ENCODE measurements at regions not wholly inside any gene's neighbourhood (a gene's known extent, or its start where the extent isn't known, plus 50 kb on each side); places are given as distances from the start of the nearest gene placed in this dataset.

DNA sequence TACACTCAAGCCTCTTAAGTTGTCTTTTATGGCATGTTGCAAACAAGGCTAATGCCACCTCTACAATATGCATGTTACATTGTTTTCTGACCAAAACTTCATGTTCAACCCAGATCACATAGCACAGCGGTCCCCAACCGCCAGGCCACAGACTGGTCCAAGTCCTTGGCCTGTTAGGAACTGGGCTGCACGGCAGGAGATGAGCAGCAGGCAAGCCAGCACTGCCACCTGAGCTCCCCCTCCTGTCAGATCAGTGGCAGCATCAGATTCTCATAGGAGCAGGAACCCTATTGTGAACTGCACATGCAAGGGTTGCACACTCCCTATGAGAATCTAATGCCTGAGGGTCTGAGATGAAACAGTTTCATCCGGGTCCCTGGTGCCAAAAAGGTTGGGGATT lies 324.8 kb upstream of the CHAC2 start:
- intact Hi-C loops (cut with DNase I): no loop called here
- Histone ChIP-seq H3K36me3 (no peaks in the 10 kb centered on the region), H3K27me3 (no peaks in the 10 kb centered on the region), H3K4me1 (peaks cover 0 to 4% (median 0%) of the 10 kb centered on the region in 4 donors), H3K4me3 (no peak overlapping the region), H3K9me3 (no peaks in the 10 kb centered on the region), H3K27ac (no peak overlapping the region)
- DNase-seq: peak in 2 of 3 donors; percentile 22 to 45
- TF ChIP-seq POLR2A (IDR thresholded peaks at IDR 0.05): no peak
- TF ChIP-seq, protein P1, sequence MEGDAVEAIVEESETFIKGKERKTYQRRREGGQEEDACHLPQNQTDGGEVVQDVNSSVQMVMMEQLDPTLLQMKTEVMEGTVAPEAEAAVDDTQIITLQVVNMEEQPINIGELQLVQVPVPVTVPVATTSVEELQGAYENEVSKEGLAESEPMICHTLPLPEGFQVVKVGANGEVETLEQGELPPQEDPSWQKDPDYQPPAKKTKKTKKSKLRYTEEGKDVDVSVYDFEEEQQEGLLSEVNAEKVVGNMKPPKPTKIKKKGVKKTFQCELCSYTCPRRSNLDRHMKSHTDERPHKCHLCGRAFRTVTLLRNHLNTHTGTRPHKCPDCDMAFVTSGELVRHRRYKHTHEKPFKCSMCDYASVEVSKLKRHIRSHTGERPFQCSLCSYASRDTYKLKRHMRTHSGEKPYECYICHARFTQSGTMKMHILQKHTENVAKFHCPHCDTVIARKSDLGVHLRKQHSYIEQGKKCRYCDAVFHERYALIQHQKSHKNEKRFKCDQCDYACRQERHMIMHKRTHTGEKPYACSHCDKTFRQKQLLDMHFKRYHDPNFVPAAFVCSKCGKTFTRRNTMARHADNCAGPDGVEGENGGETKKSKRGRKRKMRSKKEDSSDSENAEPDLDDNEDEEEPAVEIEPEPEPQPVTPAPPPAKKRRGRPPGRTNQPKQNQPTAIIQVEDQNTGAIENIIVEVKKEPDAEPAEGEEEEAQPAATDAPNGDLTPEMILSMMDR (IDR thresholded peaks at IDR 0.05): peak in 1 of 4 donors; percentile 12
- ATAC-seq: peak in 2 of 4 donors; percentile 33 to 36
- 79% methylated on average over 3 of the region's 4 CpGs for WGBS (ENCODE audit: insufficient coverage, low coverage, low lambda C conversion rate, missing lambda C conversion rate)

DNA sequence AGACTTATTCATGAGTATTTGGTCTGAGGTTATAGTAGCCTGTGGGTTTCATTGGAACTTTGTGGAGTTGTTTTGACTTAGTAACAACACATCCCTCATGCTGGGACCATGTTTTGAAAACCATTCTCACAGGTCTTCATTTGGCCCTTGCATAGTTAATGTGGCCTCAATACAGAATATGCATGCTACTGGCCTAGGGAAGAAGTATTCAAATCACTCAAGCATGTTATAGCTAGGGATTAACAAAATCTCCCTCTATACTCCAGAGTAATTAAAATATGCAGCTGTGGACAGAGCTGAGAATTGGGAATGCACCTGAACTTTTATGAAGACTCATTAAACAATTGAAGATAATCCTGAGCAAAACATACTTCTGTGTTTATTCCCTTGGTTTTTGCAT lies 325.5 kb upstream of the CHAC2 start:
- intact Hi-C loops (cut with DNase I): no loop called here
- no peak for TF ChIP-seq POLR2A (IDR thresholded peaks at IDR 0.05)
- no peaks in the 10 kb centered on the region for H3K36me3 ChIP-seq
- H3K9me3 ChIP-seq: no peaks in the 10 kb centered on the region
- H3K27me3 ChIP-seq: no peaks in the 10 kb centered on the region
- DNase-seq: no peak
- H3K4me1 ChIP-seq: peaks cover 0 to 4% (median 0%) of the 10 kb centered on the region in 4 donors
- no peak overlapping the region for H3K27ac ChIP-seq
- ATAC-seq: no peak
- H3K4me3 ChIP-seq: no peak overlapping the region

DNA sequence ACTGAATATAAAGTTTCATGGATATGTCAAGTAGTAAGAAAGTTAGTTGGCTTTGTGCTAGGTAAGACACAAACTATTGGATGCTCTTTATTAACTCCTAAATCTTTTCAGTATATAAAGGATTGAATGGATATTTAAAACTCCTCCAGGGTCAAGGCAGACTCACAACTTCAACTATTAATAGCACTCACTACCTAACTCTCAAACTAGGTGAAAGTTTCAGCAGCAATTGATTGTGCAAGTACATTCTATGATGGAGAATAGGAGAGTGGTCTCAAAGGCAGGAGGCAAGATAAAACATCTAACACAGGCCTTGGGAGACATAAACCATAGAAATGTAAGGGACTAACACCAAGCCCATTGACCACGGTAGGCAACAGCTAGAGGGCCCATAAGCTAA lies 328.9 kb upstream of the CHAC2 start:
- Histone ChIP-seq H3K9me3 (no peaks in the 10 kb centered on the region), H3K4me3 (no peak overlapping the region), H3K27me3 (no peaks in the 10 kb centered on the region), H3K4me1 (peaks cover 0 to 4% (median 0%) of the 10 kb centered on the region in 4 donors), H3K27ac (no peak overlapping the region), H3K36me3 (no peaks in the 10 kb centered on the region)
- TF ChIP-seq, protein P1 (IDR thresholded peaks at IDR 0.05): no peak
- TF ChIP-seq POLR2A (IDR thresholded peaks at IDR 0.05): no peak
- no peak for ATAC-seq
- intact Hi-C loops (cut with DNase I): no loop called here
- DNase-seq: no peak
- 100% methylated on average over 1 of the region's 1 CpG for WGBS (ENCODE audit: insufficient coverage, low coverage, low lambda C conversion rate, missing lambda C conversion rate)

DNA sequence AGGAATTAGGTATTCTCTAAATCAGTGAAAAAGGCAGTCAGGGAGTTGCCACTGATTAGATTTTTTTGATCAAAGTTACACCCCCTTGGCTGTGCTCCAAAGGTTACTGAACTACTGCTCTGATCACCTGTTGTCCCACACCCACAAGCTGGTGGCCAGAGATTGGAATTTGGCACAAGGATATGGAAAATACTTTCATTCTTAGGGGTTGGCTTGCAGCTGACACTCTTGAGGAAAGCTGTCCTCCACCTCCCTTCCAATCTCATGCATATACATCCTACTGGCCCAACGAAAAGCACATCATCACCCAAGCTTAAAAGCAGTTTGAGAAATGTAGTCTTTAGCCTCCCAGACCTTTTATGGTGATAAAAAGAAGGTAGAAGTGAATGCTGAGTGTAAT lies 329.5 kb upstream of the CHAC2 start:
- no peak overlapping the region for H3K27ac ChIP-seq
- H3K9me3 ChIP-seq: no peaks in the 10 kb centered on the region
- intact Hi-C loops (cut with DNase I): no loop called here
- TF ChIP-seq, protein P1 (IDR thresholded peaks at IDR 0.05): no peak
- no peak for TF ChIP-seq POLR2A (IDR thresholded peaks at IDR 0.05)
- ATAC-seq: peak; percentile 32 to 87 (median 68)
- no peaks in the 10 kb centered on the region for H3K27me3 ChIP-seq
- DNase-seq: peak in 2 of 3 donors; percentile 22 to 49
- peaks cover 0 to 4% (median 0%) of the 10 kb centered on the region in 4 donors for H3K4me1 ChIP-seq
- no peaks in the 10 kb centered on the region for H3K36me3 ChIP-seq
- H3K4me3 ChIP-seq: no peak overlapping the region
- 29% methylated on average over 1 of the region's 1 CpG for WGBS (ENCODE audit: insufficient coverage, low coverage, low lambda C conversion rate, missing lambda C conversion rate)

DNA sequence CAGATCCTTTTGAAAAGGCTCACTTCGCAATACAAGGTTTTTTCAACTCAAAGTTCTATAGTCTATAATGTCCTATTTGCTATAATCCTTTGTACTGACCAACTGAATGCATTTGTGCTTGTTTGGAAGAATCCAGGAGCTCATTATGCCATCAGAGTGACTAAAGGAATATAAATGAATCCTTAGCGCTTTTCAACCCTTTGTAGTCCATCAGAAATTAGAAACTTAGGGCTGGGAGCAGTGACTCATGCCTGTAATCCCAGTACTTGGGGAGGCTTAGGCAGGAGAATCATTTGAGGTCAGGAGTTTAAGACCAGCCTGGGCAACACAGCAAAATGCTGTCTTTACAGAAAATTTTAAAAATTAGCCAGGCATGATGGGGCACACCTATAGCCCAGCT lies 330.2 kb upstream of the CHAC2 start:
- 82% methylated on average over 2 of the region's 2 CpGs for WGBS (ENCODE audit: insufficient coverage, low coverage, low lambda C conversion rate, missing lambda C conversion rate)
- TF ChIP-seq, protein P1 (IDR thresholded peaks at IDR 0.05): no peak
- no peak for TF ChIP-seq POLR2A (IDR thresholded peaks at IDR 0.05)
- intact Hi-C loops (cut with DNase I): no loop called here
- no peaks in the 10 kb centered on the region for H3K9me3 ChIP-seq
- no peak overlapping the region for H3K4me3 ChIP-seq
- DNase-seq: no peak
- ATAC-seq: no peak
- H3K27me3 ChIP-seq: no peaks in the 10 kb centered on the region
- H3K4me1 ChIP-seq: peaks cover 0 to 4% (median 0%) of the 10 kb centered on the region in 4 donors
- no peaks in the 10 kb centered on the region for H3K36me3 ChIP-seq
- H3K27ac ChIP-seq: no peak overlapping the region

All from right lobe of liver (tissue), 6 donors.